ACC112 (cell line): ENCODE measurements at regions not wholly inside any gene's neighbourhood (a gene's known extent, or its start where the extent isn't known, plus 50 kb on each side); places are given as distances from the start of the nearest gene placed in this dataset.

ENCODE experiments used
- H2AFZ ChIP-seq: fragments of 200-600 bp; sonication (generic); one replicate; pipeline ENCODE4 v1.6.0; 2017; ENCODE audit warnings: antibody characterized with exemption, low read length; ENCODE audit not compliant: unreplicated experiment
- H3K27ac ChIP-seq: fragments of 200-600 bp; sonication (generic); 2 replicates; pipeline ENCODE4 v1.5.1; 2014; ENCODE audit warnings: low read depth, mild to moderate bottlenecking, antibody characterized with exemption, low read length, moderate library complexity
- H3K27me3 ChIP-seq: fragments of 200-600 bp; sonication (generic); 2 replicates; pipeline ENCODE4 v1.6.1; 2014; ENCODE audit warnings: mild to moderate bottlenecking, antibody characterized with exemption, low read length, moderate library complexity, mixed read lengths; ENCODE audit not compliant: insufficient read depth
- H3K36me3 ChIP-seq: fragments of 200-600 bp; sonication (generic); 2 replicates; pipeline ENCODE4 v1.6.1; 2016; ENCODE audit warnings: mild to moderate bottlenecking, antibody characterized with exemption, low read length, moderate library complexity, mixed read lengths; ENCODE audit not compliant: insufficient read depth
- H3K4me1 ChIP-seq: fragments of 200-600 bp; sonication (generic); one replicate; pipeline ENCODE4 v1.6.1; 2016; ENCODE audit warnings: low read length, mixed read lengths; ENCODE audit not compliant: insufficient read depth, unreplicated experiment, control insufficient read depth
- H3K4me3 ChIP-seq: fragments of 200-600 bp; sonication (generic); 2 replicates; pipeline ENCODE4 v1.5.1; 2014; ENCODE audit warnings: mild to moderate bottlenecking, low read depth, low read length
- H3K79me2 ChIP-seq: fragments of 200-600 bp; sonication (generic); one replicate; pipeline ENCODE4 v1.6.0; 2016; ENCODE audit warnings: low read length; ENCODE audit not compliant: control insufficient read depth, unreplicated experiment, insufficient read depth

DNA sequence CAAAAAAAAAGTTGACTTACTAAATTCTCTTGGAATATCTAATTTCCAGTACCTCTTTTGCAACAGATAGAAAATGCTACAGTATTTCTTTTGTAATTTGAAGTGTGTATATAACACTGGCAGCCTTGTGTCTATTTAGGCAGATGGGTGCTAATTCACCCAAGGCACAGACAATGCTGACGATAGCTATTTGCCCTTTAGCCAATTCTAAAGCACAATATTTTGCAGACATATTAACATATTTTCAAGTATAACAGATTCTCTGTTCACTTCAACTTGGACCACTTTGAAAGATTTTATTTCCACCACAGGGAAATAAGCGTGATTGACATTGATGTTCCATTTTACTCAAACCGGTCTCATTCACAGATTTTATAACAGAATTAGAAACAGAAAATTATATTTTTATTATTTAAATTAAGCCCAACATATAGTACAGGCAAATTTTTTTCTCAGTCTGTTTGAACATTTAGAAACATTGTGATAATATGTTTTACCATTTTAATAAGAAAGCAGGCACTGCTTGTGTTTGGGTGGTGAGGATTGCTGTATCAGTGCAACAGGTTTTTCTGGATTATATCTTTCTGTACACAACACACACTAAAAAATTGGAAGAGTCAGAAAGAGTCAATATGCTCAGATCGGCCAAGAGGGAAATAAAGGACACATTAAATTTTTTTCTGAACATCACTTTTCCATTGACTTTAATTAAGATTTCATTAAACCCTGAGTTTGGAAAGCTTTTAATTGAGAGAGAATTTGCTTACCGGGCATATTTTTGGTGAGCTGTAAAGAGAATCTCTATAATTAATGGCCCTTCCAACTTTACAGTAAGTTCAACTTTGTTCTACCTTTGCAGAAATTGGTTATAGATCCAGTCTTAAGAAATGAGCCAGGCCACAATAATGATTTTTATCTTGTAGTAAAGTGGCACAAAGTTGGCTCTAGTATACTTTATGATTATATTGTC lies 327.3 kb upstream of the NR2F2 start:
- Histone ChIP-seq H3K4me3 (no peak overlapping the region), H3K27ac (no peak overlapping the region), H2AFZ (no peak overlapping the region)

DNA sequence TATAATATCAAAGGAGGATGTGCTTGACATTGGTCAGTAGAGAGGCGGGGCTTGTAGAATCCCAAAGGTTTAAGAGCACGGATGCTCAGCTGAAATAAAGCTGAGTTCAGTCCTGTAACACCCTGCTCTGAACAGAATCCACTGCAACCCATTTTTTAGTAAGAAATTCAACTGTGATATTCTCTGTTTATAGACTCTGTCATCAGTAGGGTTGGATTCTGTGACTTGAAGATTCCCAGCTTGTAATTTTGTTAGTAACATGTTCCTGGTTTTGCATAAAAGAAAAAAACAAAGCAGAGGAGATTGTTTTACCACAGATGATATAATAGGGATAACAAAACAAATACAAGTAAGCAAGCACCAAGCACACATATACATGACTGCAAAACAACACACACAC lies 324.6 kb upstream of the NR2F2 start:
- no peak overlapping the region for H3K27ac ChIP-seq
- no peak overlapping the region for H3K4me3 ChIP-seq
- H2AFZ ChIP-seq = no peak overlapping the region
- H3K27me3 ChIP-seq = no peaks in the 10 kb centered on the region
- H3K36me3 ChIP-seq = no peaks in the 10 kb centered on the region
- no peaks in the 10 kb centered on the region for H3K79me2 ChIP-seq
- no peaks in the 10 kb centered on the region for H3K4me1 ChIP-seq

More for the DNA sequence above, 327.3 kb upstream of the NR2F2 start:
- Histone ChIP-seq H3K4me1 (no peaks in the 10 kb centered on the region), H3K36me3 (no peaks in the 10 kb centered on the region), H3K27me3 (no peaks in the 10 kb centered on the region), H3K79me2 (no peaks in the 10 kb centered on the region)

DNA sequence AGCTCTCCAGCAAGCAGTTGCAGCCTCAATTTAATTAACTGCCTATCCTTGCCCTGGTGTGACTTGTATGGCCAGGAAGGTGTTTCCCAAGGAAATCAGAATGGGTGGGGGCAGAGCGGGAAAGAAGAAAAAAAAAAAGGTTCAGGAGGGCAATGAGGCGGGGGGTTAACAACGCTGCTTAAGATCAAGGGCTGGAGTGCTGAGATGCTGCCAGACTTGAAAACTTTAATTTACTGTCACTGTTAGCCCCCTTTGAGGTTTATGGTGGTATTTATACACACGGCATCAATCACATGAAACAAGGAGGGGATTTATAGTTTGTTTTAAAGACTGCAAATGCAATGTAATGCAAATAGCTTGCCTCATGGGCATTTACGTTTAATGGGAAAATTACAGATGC lies 319.4 kb upstream of the NR2F2 start:
- H2AFZ ChIP-seq = no peak overlapping the region
- no peaks in the 10 kb centered on the region for H3K27me3 ChIP-seq
- H3K79me2 ChIP-seq = no peaks in the 10 kb centered on the region
- H3K36me3 ChIP-seq = no peaks in the 10 kb centered on the region
- no peak overlapping the region for H3K4me3 ChIP-seq
- no peaks in the 10 kb centered on the region for H3K4me1 ChIP-seq
- H3K27ac ChIP-seq = no peak overlapping the region

DNA sequence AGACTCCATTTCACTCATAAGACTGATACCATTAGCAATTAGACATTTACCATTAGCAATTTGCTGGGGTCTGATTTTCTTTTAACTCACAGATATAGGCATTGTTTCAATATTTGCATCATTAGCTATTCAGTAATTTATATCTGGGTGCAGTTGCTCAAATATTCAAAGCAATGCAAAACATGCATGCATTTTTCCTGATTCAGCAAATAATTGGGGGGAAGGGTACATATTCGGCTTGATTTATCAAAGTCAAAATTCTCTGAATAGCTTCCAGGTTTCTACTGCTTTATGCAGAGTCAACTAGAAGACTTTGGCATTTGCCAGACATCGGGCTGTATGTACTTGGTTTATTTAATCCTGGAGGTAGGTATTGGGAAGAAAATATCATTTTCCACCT lies 315.6 kb upstream of the NR2F2 start:
- H3K36me3 ChIP-seq = no peaks in the 10 kb centered on the region
- H3K27me3 ChIP-seq = no peaks in the 10 kb centered on the region
- H3K79me2 ChIP-seq = no peaks in the 10 kb centered on the region
- no peak overlapping the region for H3K27ac ChIP-seq
- no peak overlapping the region for H3K4me3 ChIP-seq
- H2AFZ ChIP-seq = no peak overlapping the region
- H3K4me1 ChIP-seq = no peaks in the 10 kb centered on the region

DNA sequence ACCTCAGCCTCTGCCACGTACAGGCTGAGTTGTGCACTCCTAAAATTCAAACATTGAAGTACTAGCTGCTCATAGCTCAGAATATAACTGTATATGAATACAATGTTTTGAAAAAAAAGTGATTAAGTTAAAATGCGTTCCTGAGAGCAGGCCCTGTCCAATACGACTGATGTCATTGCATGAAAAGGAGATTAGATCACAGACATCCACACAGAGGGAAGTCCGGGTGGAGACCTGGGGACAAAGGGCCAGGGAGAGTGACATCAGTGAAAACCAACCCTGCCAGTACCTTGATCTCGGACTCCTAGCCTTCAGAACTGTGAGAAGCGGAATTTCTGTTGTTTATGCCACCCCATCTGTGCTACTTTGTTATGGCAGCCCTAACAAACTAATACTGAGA lies 311.4 kb upstream of the NR2F2 start:
- H3K27ac ChIP-seq = no peak overlapping the region
- H3K36me3 ChIP-seq = no peaks in the 10 kb centered on the region
- H3K4me3 ChIP-seq = no peak overlapping the region
- H2AFZ ChIP-seq = no peak overlapping the region
- H3K27me3 ChIP-seq = no peaks in the 10 kb centered on the region
- no peaks in the 10 kb centered on the region for H3K79me2 ChIP-seq
- no peaks in the 10 kb centered on the region for H3K4me1 ChIP-seq

DNA sequence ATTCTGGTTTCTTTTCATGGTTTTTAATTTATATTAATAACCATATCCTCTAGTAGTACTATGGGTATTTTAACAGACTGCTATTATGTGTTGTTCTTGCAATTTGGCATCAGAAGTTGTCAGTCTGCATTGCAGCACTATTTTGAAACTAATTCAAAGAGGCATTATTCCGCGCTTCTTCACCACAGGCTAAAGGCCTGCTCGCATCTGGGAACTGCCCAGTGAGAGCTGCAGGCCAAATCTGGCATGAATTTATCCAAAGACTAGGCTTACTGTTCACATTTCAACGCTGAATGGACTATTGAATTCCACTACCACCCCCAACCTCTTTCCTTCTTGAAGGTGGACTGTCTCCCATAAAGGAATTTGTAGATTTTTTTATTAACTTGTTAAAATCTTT lies 310.4 kb upstream of the NR2F2 start:
- Histone ChIP-seq H3K27me3 (no peaks in the 10 kb centered on the region), H3K79me2 (no peaks in the 10 kb centered on the region), H3K4me3 (no peak overlapping the region), H3K4me1 (no peaks in the 10 kb centered on the region), H3K27ac (no peak overlapping the region), H2AFZ (no peak overlapping the region), H3K36me3 (no peaks in the 10 kb centered on the region)

DNA sequence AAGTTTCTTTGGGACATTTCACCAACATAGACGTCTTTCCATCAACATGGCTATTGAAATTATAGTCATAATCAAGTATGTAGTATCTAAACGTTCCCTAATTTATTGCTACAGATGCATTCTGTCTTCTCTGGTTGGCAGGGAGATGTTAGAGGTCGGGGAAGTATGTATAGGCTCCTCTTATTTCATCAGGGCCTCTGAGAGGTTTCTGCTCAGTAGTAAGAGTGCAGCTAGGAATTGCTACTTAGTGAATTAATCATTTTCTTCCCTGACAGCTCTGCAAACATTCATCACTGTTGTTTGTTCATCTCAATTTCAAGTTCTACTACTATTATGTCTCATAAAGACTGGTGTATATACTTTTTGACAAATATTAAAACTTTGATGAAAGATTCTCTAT lies 309.7 kb upstream of the NR2F2 start:
- H3K79me2 ChIP-seq = no peaks in the 10 kb centered on the region
- H3K4me1 ChIP-seq = no peaks in the 10 kb centered on the region
- H2AFZ ChIP-seq = no peak overlapping the region
- H3K27ac ChIP-seq = no peak overlapping the region
- H3K36me3 ChIP-seq = no peaks in the 10 kb centered on the region
- no peak overlapping the region for H3K4me3 ChIP-seq
- no peaks in the 10 kb centered on the region for H3K27me3 ChIP-seq

DNA sequence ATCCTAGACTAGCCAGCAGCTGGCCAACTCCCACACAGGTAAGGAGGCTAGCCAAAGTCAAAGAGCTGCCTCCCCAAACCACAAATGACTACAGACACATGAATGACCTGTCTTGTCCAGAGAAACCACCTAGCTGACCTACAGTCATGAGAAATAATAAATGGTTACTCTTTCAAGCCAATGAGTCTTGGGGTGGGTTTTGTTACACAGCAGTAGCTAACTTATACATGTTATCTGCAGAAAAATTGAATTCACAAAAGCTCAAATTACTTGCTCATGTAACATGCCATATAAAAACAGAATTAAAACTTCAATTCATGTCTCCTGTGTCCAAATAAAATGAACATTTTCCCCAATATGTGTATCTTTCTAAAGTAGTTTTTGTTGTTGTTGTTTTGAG lies 307.4 kb upstream of the NR2F2 start:
- Histone ChIP-seq H3K27ac (no peak overlapping the region), H3K4me1 (peaks cover 8% of the 10 kb centered on the region), H3K27me3 (no peaks in the 10 kb centered on the region), H2AFZ (no peak overlapping the region), H3K79me2 (no peaks in the 10 kb centered on the region), H3K4me3 (no peak overlapping the region), H3K36me3 (no peaks in the 10 kb centered on the region)

DNA sequence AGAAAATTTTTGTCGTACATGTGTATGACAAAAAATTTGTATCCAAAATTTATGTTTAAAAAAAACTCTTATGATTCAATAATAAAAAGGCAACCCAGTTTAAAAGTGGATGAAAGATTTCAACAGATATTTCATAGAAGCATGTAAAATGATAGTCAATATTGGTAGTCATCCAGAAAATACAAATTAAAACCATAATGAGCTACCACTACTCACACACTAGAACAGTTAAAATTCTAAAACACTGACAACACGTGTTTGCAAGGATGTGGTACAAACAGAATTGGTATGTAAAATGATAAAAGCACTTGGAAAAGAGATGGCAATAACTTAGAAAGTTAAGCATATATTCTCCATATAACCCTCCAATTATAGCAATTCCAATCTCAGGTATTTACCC lies 303.0 kb upstream of the NR2F2 start:
- no peak overlapping the region for H3K4me3 ChIP-seq
- no peak overlapping the region for H2AFZ ChIP-seq
- H3K4me1 ChIP-seq = peaks cover 8% of the 10 kb centered on the region
- no peaks in the 10 kb centered on the region for H3K27me3 ChIP-seq
- no peaks in the 10 kb centered on the region for H3K36me3 ChIP-seq
- no peaks in the 10 kb centered on the region for H3K79me2 ChIP-seq
- H3K27ac ChIP-seq = no peak overlapping the region

DNA sequence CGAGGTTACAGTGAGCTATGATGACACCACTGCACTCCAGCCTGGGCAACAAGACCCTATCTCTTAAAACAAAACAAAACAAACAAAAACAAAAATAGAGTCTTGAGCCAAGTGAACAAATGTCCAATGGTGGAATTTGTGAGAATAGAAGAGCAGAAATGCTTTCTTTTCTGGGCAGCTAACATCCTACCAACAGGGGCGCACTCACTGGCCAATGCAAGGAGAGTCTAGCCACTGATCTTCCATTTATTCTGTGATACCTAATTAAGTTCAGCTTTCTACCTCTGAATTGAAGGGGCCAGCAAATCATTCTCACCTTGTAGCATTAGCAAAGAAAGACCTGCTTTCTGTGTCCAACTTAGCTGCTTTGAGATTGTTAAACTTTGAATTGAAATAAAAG lies 301.9 kb upstream of the NR2F2 start:
- Histone ChIP-seq H3K27me3 (no peaks in the 10 kb centered on the region), H2AFZ (no peak overlapping the region), H3K36me3 (no peaks in the 10 kb centered on the region), H3K27ac (no peak overlapping the region), H3K4me3 (no peak overlapping the region), H3K79me2 (no peaks in the 10 kb centered on the region), H3K4me1 (peaks cover 8% of the 10 kb centered on the region)

DNA sequence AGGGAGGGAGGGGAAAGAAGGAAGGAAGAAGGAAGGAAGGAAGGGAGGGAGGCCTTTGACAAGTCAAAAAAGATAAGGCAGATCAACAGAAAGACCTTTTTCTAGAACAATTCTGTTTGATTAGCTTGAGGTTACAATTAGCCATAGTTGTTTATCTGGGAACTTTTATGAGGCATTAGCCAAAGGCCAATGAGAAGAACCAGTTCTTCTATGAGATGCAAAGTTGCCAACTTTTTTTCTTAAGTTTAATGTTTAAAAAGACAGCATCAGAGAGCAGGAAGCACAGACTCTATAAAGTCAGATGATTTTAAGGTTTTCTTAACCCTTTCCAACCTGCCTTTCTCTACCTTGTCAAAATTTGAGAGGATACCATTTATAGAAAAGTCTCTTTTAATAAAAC lies 301.3 kb upstream of the NR2F2 start:
- no peaks in the 10 kb centered on the region for H3K79me2 ChIP-seq
- H3K36me3 ChIP-seq = no peaks in the 10 kb centered on the region
- no peaks in the 10 kb centered on the region for H3K27me3 ChIP-seq
- H3K27ac ChIP-seq = no peak overlapping the region
- no peak overlapping the region for H3K4me3 ChIP-seq
- H2AFZ ChIP-seq = no peak overlapping the region
- peaks cover 8% of the 10 kb centered on the region for H3K4me1 ChIP-seq
